RWPE2 (cell line): ENCODE measurements at regions not wholly inside any gene's neighbourhood (a gene's known extent, or its start where the extent isn't known, plus 50 kb on each side); places are given as distances from the start of the nearest gene placed in this dataset.

Source experiments
- ATAC-seq: fragments of 200-7000 bp; cut with Tn5 transposase; 3 replicates; pipeline ENCODE4 v1.9.1; 2021; ENCODE audit warnings: low read depth
- DNase-seq: peaks from one replicate; pipeline ENCODE4 v3.0.0-alpha.2; 2020; ENCODE audit warnings: low spot score
- H3K27ac ChIP-seq: fragments of 450-650 bp; 2 replicates; pipeline ENCODE4 v1.5.1; 2017; ENCODE audit warnings: mild to moderate bottlenecking; ENCODE audit not compliant: poor library complexity, severe bottlenecking
- H3K27me3 ChIP-seq: fragments of 250-450 bp; sonication (Bioruptor Pico); 2 replicates; pipeline ENCODE4 v1.5.1; 2021; ENCODE audit warnings: mild to moderate bottlenecking, moderate library complexity; ENCODE audit not compliant: insufficient read depth, poor library complexity, severe bottlenecking
- H3K36me3 ChIP-seq: fragments of 250-450 bp; sonication (Bioruptor Pico); 2 replicates; pipeline ENCODE4 v1.5.1; 2020; ENCODE audit warnings: low read depth, mild to moderate bottlenecking, moderate library complexity
- H3K4me1 ChIP-seq: fragments of 250-450 bp; sonication (Bioruptor Pico); 2 replicates; pipeline ENCODE4 v1.5.1; 2021; ENCODE audit warnings: mild to moderate bottlenecking, moderate library complexity; ENCODE audit not compliant: insufficient read depth, poor library complexity, severe bottlenecking
- H3K4me3 ChIP-seq: fragments of 250-450 bp; sonication (Bioruptor Pico); 2 replicates; pipeline ENCODE4 v1.5.1; 2021; ENCODE audit warnings: mild to moderate bottlenecking, moderate library complexity; ENCODE audit not compliant: severe bottlenecking
- H3K9me3 ChIP-seq: fragments of 250-450 bp; sonication (Bioruptor Pico); 2 replicates; pipeline ENCODE4 v1.5.1; 2021; ENCODE audit warnings: mild to moderate bottlenecking, moderate library complexity; ENCODE audit not compliant: severe bottlenecking
- CTCF ChIP-seq: fragments of 450-650 bp; IDR thresholded peaks from one replicate; pipeline ENCODE4 v1.5.1; 2017; ENCODE audit warnings: mild to moderate bottlenecking, moderate library complexity; ENCODE audit not compliant: poor library complexity, severe bottlenecking

- no peaks in the 10 kb centered on the region for H3K27me3 ChIP-seq
- no peaks in the 10 kb centered on the region for H3K36me3 ChIP-seq
- H3K4me3 ChIP-seq = no peak overlapping the region
- DNase-seq (no peak), ATAC-seq (no peak)
- TF ChIP-seq CTCF = no peak
- H3K4me1 ChIP-seq = no peaks in the 10 kb centered on the region
- no peaks in the 10 kb centered on the region for H3K9me3 ChIP-seq
- no peak overlapping the region for H3K27ac ChIP-seq
These were observed 448.0 kb upstream of the FBXO33 start for GRCh38 chr14:39880106-39880695.

- Histone ChIP-seq H3K4me3 (no peak overlapping the region), H3K27me3 (no peaks in the 10 kb centered on the region), H3K4me1 (no peaks in the 10 kb centered on the region), H3K27ac (no peak overlapping the region), H3K36me3 (no peaks in the 10 kb centered on the region), H3K9me3 (no peaks in the 10 kb centered on the region)
- no peak for TF ChIP-seq CTCF
- ATAC-seq (no peak), DNase-seq (no peak)
These were observed 445.5 kb upstream of the FBXO33 start for GRCh38 chr14:39877577-39878190.

GRCh38 chr14:39876916-39877315 lies 444.7 kb upstream of the FBXO33 start:
- ATAC-seq (no peak), DNase-seq (no peak)
- TF ChIP-seq CTCF = no peak

GRCh38 chr14:39875028-39875427 lies 442.8 kb upstream of the FBXO33 start:
- Histone ChIP-seq H3K27me3 (no peaks in the 10 kb centered on the region), H3K4me3 (no peak overlapping the region), H3K4me1 (no peaks in the 10 kb centered on the region), H3K9me3 (no peaks in the 10 kb centered on the region), H3K27ac (no peak overlapping the region), H3K36me3 (no peaks in the 10 kb centered on the region)
- DNase-seq (no peak), ATAC-seq (no peak)
- TF ChIP-seq CTCF = no peak

More at GRCh38 chr14:39876916-39877315, 444.7 kb upstream of the FBXO33 start:
- Histone ChIP-seq H3K4me1 (no peaks in the 10 kb centered on the region), H3K9me3 (no peaks in the 10 kb centered on the region), H3K27ac (no peak overlapping the region), H3K27me3 (no peaks in the 10 kb centered on the region), H3K36me3 (no peaks in the 10 kb centered on the region), H3K4me3 (no peak overlapping the region)

GRCh38 chr14:39873791-39874190 lies 441.6 kb upstream of the FBXO33 start:
- Histone ChIP-seq H3K27ac (no peak overlapping the region), H3K27me3 (no peaks in the 10 kb centered on the region), H3K36me3 (no peaks in the 10 kb centered on the region), H3K4me1 (no peaks in the 10 kb centered on the region), H3K9me3 (no peaks in the 10 kb centered on the region), H3K4me3 (no peak overlapping the region)
- TF ChIP-seq CTCF = no peak
- ATAC-seq = no peak
- no peak for DNase-seq
